Islet of Langerhans (tissue), 1 donor: ENCODE measurements at regions not wholly inside any gene's neighbourhood (a gene's known extent, or its start where the extent isn't known, plus 50 kb on each side); places are given as distances from the start of the nearest gene placed in this dataset.
A peak's percentile ranks its signal among the peaks of the same experiment; 100 is the strongest.

Source experiments
- FAIRE-seq: peaks from one replicate; lab custom pipeline; 2011; peaks lifted over from hg19 to GRCh38; lab: Jason Lieb, UNC

- no peak for FAIRE-seq
Measured at GRCh38 chr18:45119876-45120275, 439.2 kb downstream of the SETBP1 start.

- no peak for FAIRE-seq
Measured at GRCh38 chr18:45121146-45121545, 440.5 kb downstream of the SETBP1 start.

- no peak for FAIRE-seq
Measured at GRCh38 chr18:45122506-45122905, 441.8 kb downstream of the SETBP1 start.

- no peak for FAIRE-seq
Measured at GRCh38 chr18:45127405-45127804, 446.7 kb downstream of the SETBP1 start.

DNA sequence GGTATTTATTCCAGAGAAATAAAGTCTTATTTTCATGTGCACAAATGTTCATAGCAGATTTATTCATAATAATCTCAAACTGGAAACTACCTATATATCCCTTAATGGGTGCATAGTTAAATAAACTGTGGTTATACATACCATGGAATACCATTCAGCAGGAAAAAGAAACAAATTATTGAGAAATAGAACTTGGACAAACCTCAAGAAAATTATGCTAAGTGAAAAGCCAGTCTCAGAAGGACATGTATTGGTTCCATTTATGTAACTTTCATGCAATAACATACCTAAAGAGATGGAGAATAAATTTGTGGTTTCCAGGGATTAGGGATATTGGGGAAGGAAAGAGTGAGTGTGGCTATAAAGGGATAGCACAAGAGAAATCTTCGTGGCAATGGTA is 452.6 kb downstream of the SETBP1 start:
- FAIRE-seq = peak; percentile 33

GRCh38 chr18:45136381-45137086 is 455.8 kb downstream of the SETBP1 start:
- FAIRE-seq = no peak

DNA sequence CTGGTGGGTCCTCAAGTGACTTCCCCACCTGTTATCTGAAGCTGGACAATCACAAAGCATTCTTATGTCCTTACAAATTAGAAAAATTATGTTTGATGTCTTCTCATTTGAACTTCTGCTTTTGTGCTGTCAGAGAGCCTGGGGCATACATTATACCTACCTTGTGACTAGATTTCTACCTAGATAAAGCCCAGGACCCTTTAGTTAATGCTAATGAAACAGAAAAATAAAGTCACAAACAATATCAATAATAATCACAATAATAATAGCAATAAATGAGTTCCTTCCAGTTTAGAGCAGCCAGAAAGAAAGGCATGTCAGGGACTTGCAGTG is 456.4 kb downstream of the SETBP1 start:
- FAIRE-seq = no peak

DNA sequence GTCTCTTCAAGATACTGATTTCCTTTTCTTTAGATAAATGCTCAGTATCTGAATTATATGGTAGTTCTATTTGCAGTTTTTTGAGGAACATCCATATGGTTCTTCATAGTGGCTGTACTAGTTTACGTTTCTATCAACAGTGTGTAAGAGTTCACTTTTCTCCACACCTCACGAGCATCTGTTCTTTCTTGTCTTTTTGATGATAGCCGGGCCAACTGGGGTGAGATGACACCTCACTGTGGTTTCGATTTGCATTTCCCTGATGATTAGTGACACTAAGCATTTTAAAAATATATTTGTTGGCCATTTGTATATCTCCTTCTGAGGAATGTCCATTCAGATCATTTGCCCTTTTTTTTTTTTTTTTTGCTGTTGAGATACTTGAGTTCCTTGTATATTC is 458.8 kb downstream of the SETBP1 start:
- FAIRE-seq = no peak

DNA sequence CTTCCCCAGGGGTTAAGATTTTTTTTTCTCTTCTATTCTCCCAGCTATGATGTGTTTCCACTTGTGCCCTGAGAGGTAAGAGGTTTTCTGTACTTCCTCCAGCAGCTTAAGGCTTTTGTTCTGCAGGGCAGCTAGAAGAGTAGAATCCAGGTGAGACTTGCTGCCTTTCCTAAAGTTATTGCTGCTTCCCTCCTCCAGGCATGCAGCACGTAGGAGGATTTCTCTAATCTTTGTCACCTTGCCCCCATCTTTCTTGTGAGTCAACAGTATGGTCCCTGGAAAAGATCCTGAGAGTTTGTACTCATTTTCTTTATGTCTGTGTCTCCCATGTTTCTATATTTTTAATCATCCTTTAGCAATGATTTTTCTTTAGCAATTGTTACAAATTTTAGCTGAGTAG is 462.2 kb downstream of the SETBP1 start:
- FAIRE-seq = no peak

DNA sequence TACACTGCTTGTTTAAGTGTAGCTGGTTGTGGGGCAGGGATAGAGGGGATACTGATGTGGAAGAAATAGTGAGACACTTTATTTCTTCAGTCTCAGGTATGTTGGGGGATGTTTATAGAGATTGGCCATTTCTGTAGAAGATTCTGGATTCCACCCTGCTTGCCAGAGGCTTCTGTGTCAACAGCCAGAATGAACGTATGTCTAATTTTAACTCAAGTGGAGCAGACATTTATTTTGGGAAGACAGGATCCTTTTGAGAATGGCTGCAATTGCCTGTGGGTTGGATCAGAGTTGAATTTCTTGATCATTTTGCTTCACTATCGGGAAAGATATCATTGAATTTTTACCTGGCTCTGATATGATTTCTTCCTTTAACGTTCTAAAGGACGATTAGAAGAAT is 465.6 kb upstream of the SLC14A2 start:
- FAIRE-seq = no peak

- FAIRE-seq = no peak
Measured at GRCh38 chr18:45151645-45152044, 463.6 kb upstream of the SLC14A2 start.

- FAIRE-seq = no peak
Measured at GRCh38 chr18:45155526-45155925, 459.8 kb upstream of the SLC14A2 start.

DNA sequence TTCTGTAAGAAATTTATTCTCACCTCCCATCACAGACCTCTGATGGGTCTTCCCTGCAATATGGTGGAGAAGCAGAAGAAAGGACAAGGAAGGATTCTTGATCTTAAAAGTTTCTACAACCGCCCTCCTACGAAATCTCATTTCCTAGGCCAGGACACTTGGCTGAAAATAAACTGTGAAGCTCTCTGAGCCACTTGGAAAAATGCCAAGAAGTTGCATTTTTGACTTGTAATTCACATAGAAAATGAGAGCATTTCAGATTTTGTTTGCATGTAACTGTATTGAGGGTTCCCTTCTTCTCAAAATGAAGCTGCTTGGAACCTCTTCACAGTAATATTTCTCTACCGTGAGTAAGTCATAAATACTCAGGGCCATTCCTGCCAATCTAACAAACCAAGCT is 458.3 kb upstream of the SLC14A2 start:
- no peak for FAIRE-seq

GRCh38 chr18:45157576-45157975 is 457.7 kb upstream of the SLC14A2 start:
- no peak for FAIRE-seq

- FAIRE-seq = no peak
Measured at GRCh38 chr18:45161850-45162249, 453.4 kb upstream of the SLC14A2 start.

GRCh38 chr18:45163871-45164270 is 451.4 kb upstream of the SLC14A2 start:
- FAIRE-seq = no peak

GRCh38 chr18:45164551-45164950 is 450.7 kb upstream of the SLC14A2 start:
- no peak for FAIRE-seq

DNA sequence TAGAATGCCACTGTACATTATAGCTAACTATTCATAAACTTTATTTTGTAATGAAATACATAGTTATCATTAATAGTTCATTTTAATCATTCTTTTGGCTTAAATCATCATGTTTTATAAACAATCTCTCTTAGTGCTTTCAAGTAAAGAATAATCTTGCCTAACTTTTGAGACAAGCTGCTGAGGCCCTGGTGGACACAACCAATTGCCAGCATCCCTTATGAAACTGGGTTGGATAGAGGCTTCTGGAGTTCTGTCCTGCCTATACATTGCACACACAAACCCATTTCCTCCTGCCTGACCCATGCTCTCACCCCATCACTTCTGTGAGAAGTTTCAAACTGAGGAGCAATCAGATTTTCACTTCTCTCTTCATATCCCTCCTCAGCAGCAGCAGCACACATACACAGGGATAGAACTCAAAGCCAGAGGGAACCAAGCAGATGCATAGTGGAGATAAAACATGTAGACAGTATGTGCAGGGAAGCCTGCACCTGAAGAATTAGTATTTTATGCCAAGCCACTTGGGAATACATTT is 450.0 kb upstream of the SLC14A2 start:
- FAIRE-seq = no peak

DNA sequence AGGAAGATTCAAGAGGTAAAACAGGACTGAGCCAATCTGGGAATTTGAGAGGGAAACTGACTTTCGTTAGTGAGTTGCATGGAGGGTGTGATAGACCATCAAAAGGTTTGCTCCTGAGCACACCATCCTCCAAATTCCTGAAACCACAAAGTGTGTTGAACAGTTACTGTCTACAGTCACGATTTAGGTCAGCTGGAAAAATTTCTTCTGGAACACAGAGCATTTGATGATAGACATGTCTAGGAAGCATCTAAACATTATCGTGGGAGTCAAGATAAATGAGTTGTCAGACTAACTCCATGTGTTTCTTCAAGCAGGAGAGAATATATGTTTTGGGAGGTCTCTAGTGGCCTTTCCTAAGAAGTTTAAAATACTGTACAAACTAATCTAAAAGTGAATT is 449.4 kb upstream of the SLC14A2 start:
- no peak for FAIRE-seq

GRCh38 chr18:45166341-45166835 is 448.9 kb upstream of the SLC14A2 start:
- no peak for FAIRE-seq

DNA sequence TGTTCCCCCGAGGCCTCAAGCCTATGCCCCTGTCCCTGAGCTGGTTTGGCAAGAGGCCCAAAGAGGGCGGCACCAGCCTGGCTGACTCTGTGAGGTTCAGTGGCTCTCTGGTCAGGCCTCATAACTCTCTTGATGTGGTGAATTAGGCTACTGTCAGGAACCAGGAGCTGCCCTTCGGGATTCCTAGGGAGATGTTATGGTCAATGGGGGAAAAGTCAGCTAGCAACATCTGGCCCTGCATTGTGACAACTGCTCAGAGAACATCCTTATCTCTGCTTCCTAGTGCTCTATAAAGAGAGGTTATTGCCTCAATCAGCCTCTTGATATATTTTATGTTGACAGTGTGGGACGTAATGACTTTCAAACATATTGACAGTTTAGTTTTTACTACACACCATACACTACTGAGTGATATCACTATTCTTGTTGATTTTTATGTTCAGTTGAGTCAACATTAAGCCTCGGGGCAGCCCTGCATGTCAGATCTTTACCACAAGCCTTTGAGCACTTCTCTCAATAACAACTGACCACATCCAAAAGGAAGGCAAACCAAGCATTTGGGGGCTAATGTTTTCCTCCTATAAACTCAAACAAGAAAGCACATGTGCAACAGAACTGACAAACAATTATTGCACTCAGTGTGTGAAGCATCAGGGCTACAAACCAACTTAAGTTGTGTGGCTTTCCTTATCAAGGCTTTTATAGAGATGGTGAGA is 448.3 kb upstream of the SLC14A2 start:
- no peak for FAIRE-seq

- no peak for FAIRE-seq
Measured at GRCh38 chr18:45167631-45168280, 447.5 kb upstream of the SLC14A2 start.
